OCI-LY7 (cell line): ENCODE measurements at regions not wholly inside any gene's neighbourhood (a gene's known extent, or its start where the extent isn't known, plus 50 kb on each side); places are given as distances from the start of the nearest gene placed in this dataset.

ENCODE experiments used
- BruUV-seq: library from RNA; stranded (reverse); fragments of 400-500 nt; replicated peaks from 2 replicates; lab custom pipeline; 2021; lab: Mats Ljungman, UMichigan
- CTCF ChIA-PET: fragments of 300-600 bp; sonication (Branson Sonifier 250); formaldehyde crosslinking; loops from one replicate; lab custom pipeline; 2022; ENCODE audit warnings: antibody characterized with exemption; ENCODE audit not compliant: unreplicated experiment; lab: Charles Lee
- POLR2A ChIA-PET: fragments of 300-600 bp; sonication (Branson Sonifier 250); formaldehyde crosslinking; loops from one replicate; lab custom pipeline; 2022; ENCODE audit warnings: antibody characterized with exemption; lab: Charles Lee
- DNase-seq: peaks from one replicate; pipeline ENCODE4 v3.0.0-alpha.2; 2015; ENCODE audit warnings: low spot score
- H2AFZ ChIP-seq: fragments of 200-600 bp; sonication (generic), shearing (Covaris generic); 2 replicates; pipeline ENCODE4 v1.6.1; 2014; ENCODE audit warnings: mild to moderate bottlenecking, antibody characterized with exemption, low read length, moderate library complexity
- H3K27ac ChIP-seq: fragments of 200-600 bp; sonication (generic); 2 replicates; pipeline ENCODE4 v1.5.1; 2014; ENCODE audit warnings: mixed run types, low read depth, mild to moderate bottlenecking, moderate library complexity, low read length, inconsistent platforms; ENCODE audit not compliant: poor library complexity, severe bottlenecking
- H3K36me3 ChIP-seq: fragments of 200-600 bp; sonication (generic); 2 replicates; pipeline ENCODE4 v1.6.1; 2014; ENCODE audit warnings: mild to moderate bottlenecking, antibody characterized with exemption, low read length, moderate library complexity, mixed read lengths; ENCODE audit not compliant: insufficient read depth
- H3K4me1 ChIP-seq: fragments of 200-600 bp; sonication (generic); 2 replicates; pipeline ENCODE4 v1.5.1; 2014; ENCODE audit warnings: mild to moderate bottlenecking, low read length; ENCODE audit not compliant: insufficient read depth, poor library complexity, severe bottlenecking
- H3K4me2 ChIP-seq: fragments of 200-600 bp; sonication (generic); 2 replicates; pipeline ENCODE4 v1.6.1; 2014; ENCODE audit warnings: mild to moderate bottlenecking, low read length
- H3K4me3 ChIP-seq: fragments of 200-600 bp; sonication (generic); 2 replicates; pipeline ENCODE4 v1.5.1; 2014; ENCODE audit warnings: mild to moderate bottlenecking, low read depth, low read length; ENCODE audit not compliant: poor library complexity, severe bottlenecking
- H3K79me2 ChIP-seq: fragments of 200-600 bp; sonication (generic); 2 replicates; pipeline ENCODE4 v1.6.1; 2016; ENCODE audit warnings: low read depth, mild to moderate bottlenecking, low read length, moderate library complexity, mixed read lengths; ENCODE audit not compliant: insufficient read depth
- H3K9me2 ChIP-seq: fragments of 200-600 bp; sonication (generic); 2 replicates; pipeline ENCODE4 v1.6.1; 2016; ENCODE audit warnings: mild to moderate bottlenecking, low read length, mixed read lengths; ENCODE audit not compliant: insufficient read depth
- H3K9me3 ChIP-seq: fragments of 200-600 bp; sonication (generic); 2 replicates; pipeline ENCODE4 v1.6.1; 2014; ENCODE audit warnings: mild to moderate bottlenecking, mixed run types, low read length, mixed read lengths
- H4K20me1 ChIP-seq: fragments of 200-600 bp; sonication (generic); 2 replicates; pipeline ENCODE4 v1.6.1; 2014; ENCODE audit warnings: mild to moderate bottlenecking, antibody characterized with exemption, low read length, moderate library complexity, mixed read lengths; ENCODE audit not compliant: insufficient read depth
- EZH2phosphoT487 ChIP-seq: fragments of 200-600 bp; sonication (generic); IDR thresholded peaks from 2 replicates; pipeline ENCODE4 v1.6.1; 2018; ENCODE audit warnings: low read depth, borderline replicate concordance, mild to moderate bottlenecking, mixed run types, antibody characterized with exemption, low read length, moderate library complexity, mixed read lengths
- intact Hi-C: fragments of 100-400 bp; cut with micrococcal nuclease; formaldehyde crosslinking; loops from one replicate; pipeline ENCODE4 v1.10.0; 2022; ENCODE audit not compliant: unreplicated experiment
- TF ChIP-seq, protein P1 (sequence below): fragments of 200-600 bp; sonication (generic); conservative IDR thresholded peaks from 2 replicates; pipeline ENCODE4 v1.5.1; 2014; ENCODE audit warnings: mild to moderate bottlenecking, antibody characterized with exemption, low read length, moderate library complexity, mixed read lengths

DNA sequence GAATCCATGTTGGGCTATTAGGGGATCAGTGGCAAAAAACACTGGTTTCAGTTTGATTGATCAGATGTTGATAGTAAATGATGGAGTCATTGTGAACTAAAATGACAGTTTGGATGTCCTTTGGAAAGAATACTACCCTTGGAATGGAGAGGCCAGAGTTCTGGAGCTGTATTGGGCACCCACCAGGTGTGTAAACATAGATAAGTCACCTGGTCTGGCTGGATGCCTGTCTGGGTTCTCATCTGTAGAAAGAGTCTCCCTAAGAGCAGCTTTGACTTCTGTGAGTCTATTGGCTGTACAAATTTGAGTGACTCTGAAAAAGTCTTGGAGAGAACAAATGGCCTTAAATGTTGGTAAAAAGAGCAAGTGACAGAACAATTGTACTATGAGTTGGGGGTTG is 115.0 kb downstream of the SCP2D1 start:
- no peak overlapping the region for H3K27ac ChIP-seq
- H3K9me3 ChIP-seq, result no peaks in the 10 kb centered on the region
- H3K4me3 ChIP-seq, result no peak overlapping the region
- H4K20me1 ChIP-seq, result no peaks in the 10 kb centered on the region
- no peaks in the 10 kb centered on the region for H3K36me3 ChIP-seq
- intact Hi-C loops, result no loop called here
- ChIA-PET POLR2A (no interaction called here), CTCF (no interaction called here)
- TF ChIP-seq EZH2phosphoT487, result no peak
- TF ChIP-seq, protein P1, sequence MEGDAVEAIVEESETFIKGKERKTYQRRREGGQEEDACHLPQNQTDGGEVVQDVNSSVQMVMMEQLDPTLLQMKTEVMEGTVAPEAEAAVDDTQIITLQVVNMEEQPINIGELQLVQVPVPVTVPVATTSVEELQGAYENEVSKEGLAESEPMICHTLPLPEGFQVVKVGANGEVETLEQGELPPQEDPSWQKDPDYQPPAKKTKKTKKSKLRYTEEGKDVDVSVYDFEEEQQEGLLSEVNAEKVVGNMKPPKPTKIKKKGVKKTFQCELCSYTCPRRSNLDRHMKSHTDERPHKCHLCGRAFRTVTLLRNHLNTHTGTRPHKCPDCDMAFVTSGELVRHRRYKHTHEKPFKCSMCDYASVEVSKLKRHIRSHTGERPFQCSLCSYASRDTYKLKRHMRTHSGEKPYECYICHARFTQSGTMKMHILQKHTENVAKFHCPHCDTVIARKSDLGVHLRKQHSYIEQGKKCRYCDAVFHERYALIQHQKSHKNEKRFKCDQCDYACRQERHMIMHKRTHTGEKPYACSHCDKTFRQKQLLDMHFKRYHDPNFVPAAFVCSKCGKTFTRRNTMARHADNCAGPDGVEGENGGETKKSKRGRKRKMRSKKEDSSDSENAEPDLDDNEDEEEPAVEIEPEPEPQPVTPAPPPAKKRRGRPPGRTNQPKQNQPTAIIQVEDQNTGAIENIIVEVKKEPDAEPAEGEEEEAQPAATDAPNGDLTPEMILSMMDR, result no peak
- H3K9me2 ChIP-seq, result no peaks in the 10 kb centered on the region
- H3K4me1 ChIP-seq, result no peaks in the 10 kb centered on the region
- no peak overlapping the region for H2AFZ ChIP-seq
- no TSS peak for BruUV-seq
- no peak overlapping the region for H3K4me2 ChIP-seq
- H3K79me2 ChIP-seq, result no peaks in the 10 kb centered on the region
- no peak for DNase-seq

DNA sequence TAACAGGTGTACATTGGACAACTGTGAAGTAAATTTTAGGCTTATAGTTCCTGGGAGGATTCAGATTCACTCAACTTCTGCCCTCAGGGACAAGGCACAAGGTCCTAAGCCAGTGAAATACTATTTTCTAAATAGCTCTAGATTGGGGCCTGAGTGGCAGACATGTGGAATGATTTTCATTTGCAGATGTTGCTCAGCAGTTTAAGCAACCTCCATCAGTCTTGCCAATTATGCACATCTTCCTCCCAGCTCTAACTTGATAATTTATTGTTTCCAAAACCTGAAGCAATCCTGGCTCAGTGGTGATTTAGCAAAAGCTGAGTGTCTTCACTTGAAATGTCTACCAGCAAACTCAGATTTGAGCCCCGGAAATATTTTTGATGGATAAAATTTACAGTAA is 116.2 kb downstream of the SCP2D1 start:
- TF ChIP-seq, protein P1, result no peak
- no peak for TF ChIP-seq EZH2phosphoT487
- Histone ChIP-seq H4K20me1 (no peaks in the 10 kb centered on the region), H3K4me1 (no peaks in the 10 kb centered on the region), H3K36me3 (no peaks in the 10 kb centered on the region), H3K9me2 (no peaks in the 10 kb centered on the region), H3K9me3 (no peaks in the 10 kb centered on the region), H3K27ac (no peak overlapping the region), H3K4me2 (no peak overlapping the region), H2AFZ (no peak overlapping the region), H3K4me3 (no peak overlapping the region), H3K79me2 (no peaks in the 10 kb centered on the region)
- no TSS peak for BruUV-seq
- CTCF ChIA-PET, result no interaction called here
- no peak for DNase-seq
- intact Hi-C loops, result no loop called here
- POLR2A ChIA-PET, result no interaction called here

DNA sequence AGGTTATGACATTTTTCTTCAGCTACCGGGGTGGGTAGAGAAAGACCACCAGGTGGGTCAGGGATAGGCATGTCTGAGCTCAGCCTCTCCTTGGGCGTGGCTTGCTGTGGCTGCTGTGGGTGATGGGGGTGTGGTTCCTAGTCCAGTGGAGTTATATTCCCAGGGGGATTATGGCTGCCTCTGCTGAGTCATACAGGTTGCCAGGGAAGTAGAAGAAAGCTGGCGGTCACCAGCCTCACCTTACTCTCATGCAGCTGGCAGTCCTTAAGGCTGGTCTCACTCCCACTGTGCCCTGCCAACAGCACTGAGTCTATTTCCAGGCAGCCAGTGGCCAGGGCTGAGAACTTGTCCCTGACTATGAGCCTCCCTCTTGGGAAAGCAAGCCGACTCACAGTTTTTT is 130.0 kb downstream of the SCP2D1 start:
- Histone ChIP-seq H3K9me2 (no peaks in the 10 kb centered on the region), H3K9me3 (no peaks in the 10 kb centered on the region), H3K79me2 (no peaks in the 10 kb centered on the region), H3K4me2 (no peak overlapping the region), H3K36me3 (no peaks in the 10 kb centered on the region), H3K4me3 (no peak overlapping the region), H2AFZ (no peak overlapping the region), H3K27ac (no peak overlapping the region), H3K4me1 (no peaks in the 10 kb centered on the region), H4K20me1 (no peaks in the 10 kb centered on the region)
- BruUV-seq, result no TSS peak
- no peak for DNase-seq
- intact Hi-C loops, result loop anchor here (10.0 kb wide), 1 partner anchor 1479 kb away; no protein-coding TSS in a partner anchor
- no peak for TF ChIP-seq EZH2phosphoT487
- TF ChIP-seq, protein P1, result no peak
- ChIA-PET CTCF (no interaction called here), POLR2A (interaction anchor here (0.6 kb wide), 1 partner anchor 206 kb away, joined by 3 read pairs; no protein-coding TSS in a partner anchor)
